ENCODE measurements at regions not wholly inside any gene's neighbourhood (a gene's known extent, or its start where the extent isn't known, plus 50 kb on each side); places are given as distances from the start of the nearest gene placed in this dataset.

DNA sequence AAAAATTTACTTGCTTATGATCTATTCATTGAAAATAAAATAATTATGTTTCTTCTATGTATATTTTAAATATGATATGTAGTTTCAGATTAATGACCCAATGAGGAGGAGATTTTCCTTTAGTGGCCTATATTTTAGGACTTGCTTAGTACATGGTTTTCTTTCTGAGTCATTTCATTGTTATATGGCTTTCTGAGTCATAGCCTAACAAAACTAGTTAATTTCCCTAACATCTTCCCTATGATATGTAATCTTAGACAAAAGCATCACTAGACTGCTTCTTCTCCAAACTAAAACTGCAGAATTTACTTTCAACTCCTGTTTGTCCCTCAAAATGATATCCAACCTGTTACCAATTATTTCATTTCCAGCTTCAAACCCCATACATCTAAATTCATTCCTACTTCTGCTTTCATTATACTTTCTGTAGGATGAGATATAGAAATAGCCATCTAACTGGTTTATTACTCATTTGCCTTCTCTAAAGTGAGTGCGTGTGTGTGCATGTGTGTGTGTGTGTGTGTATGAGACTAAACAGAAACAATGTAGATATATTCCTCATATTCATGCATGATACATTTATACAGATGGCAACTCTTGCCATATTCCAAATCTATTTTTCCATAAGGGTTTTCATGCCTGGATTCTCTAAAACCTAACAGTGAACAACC is 915.0 kb upstream of the GBE1 start:
- TF ChIP-seq, protein P1, sequence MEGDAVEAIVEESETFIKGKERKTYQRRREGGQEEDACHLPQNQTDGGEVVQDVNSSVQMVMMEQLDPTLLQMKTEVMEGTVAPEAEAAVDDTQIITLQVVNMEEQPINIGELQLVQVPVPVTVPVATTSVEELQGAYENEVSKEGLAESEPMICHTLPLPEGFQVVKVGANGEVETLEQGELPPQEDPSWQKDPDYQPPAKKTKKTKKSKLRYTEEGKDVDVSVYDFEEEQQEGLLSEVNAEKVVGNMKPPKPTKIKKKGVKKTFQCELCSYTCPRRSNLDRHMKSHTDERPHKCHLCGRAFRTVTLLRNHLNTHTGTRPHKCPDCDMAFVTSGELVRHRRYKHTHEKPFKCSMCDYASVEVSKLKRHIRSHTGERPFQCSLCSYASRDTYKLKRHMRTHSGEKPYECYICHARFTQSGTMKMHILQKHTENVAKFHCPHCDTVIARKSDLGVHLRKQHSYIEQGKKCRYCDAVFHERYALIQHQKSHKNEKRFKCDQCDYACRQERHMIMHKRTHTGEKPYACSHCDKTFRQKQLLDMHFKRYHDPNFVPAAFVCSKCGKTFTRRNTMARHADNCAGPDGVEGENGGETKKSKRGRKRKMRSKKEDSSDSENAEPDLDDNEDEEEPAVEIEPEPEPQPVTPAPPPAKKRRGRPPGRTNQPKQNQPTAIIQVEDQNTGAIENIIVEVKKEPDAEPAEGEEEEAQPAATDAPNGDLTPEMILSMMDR (conservative IDR thresholded peaks at IDR 0.05; ENCODE audit: low read depth in 2 of 2), result no peak
- TF ChIP-seq JUNB (IDR thresholded peaks at IDR 0.05; ENCODE audit: unreplicated experiment) (no peak), ZNF114 (CRISPR knock-in tag; IDR thresholded peaks at IDR 0.05) (no peak), EZH2phosphoT487 (IDR thresholded peaks at IDR 0.05; ENCODE audit: unreplicated experiment) (no peak), POLR2AphosphoS5 (IDR thresholded peaks at IDR 0.05; ENCODE audit: low read depth) (no peak), EZH2 (IDR thresholded peaks at IDR 0.05; ENCODE audit: low read depth, unreplicated experiment) (no peak), CREB1 (CRISPR knock-in tag; IDR thresholded peaks at IDR 0.05; ENCODE audit: low read depth) (no peak), ZNF331 (CRISPR knock-in tag; IDR thresholded peaks at IDR 0.05; ENCODE audit: low read depth) (no peak), STAT1 (IDR thresholded peaks at IDR 0.05; ENCODE audit: unreplicated experiment) (no peak)
- TF ChIP-seq, protein P2, sequence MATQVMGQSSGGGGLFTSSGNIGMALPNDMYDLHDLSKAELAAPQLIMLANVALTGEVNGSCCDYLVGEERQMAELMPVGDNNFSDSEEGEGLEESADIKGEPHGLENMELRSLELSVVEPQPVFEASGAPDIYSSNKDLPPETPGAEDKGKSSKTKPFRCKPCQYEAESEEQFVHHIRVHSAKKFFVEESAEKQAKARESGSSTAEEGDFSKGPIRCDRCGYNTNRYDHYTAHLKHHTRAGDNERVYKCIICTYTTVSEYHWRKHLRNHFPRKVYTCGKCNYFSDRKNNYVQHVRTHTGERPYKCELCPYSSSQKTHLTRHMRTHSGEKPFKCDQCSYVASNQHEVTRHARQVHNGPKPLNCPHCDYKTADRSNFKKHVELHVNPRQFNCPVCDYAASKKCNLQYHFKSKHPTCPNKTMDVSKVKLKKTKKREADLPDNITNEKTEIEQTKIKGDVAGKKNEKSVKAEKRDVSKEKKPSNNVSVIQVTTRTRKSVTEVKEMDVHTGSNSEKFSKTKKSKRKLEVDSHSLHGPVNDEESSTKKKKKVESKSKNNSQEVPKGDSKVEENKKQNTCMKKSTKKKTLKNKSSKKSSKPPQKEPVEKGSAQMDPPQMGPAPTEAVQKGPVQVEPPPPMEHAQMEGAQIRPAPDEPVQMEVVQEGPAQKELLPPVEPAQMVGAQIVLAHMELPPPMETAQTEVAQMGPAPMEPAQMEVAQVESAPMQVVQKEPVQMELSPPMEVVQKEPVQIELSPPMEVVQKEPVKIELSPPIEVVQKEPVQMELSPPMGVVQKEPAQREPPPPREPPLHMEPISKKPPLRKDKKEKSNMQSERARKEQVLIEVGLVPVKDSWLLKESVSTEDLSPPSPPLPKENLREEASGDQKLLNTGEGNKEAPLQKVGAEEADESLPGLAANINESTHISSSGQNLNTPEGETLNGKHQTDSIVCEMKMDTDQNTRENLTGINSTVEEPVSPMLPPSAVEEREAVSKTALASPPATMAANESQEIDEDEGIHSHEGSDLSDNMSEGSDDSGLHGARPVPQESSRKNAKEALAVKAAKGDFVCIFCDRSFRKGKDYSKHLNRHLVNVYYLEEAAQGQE (IDR thresholded peaks at IDR 0.05; ENCODE audit: unreplicated experiment), result no peak
